Adrenal gland (tissue), 5 donors: ENCODE measurements at regions not wholly inside any gene's neighbourhood (a gene's known extent, or its start where the extent isn't known, plus 50 kb on each side); places are given as distances from the start of the nearest gene placed in this dataset.

ENCODE experiments used
- CTCF ChIP-seq, 6 experiments: fragments of 450-650 bp in 4 of 6; fragments of 200-600 bp in 2 of 6; sonication (generic) in 1 of 6; IDR thresholded peaks; 1 replicate in 5 of 6; 2 replicates in 1 of 6; pipeline versions ENCODE4 v1.5.1 to v1.8.0; 2016 to 2021; ENCODE audit warnings: antibody characterized with exemption in 6 of 6, mild to moderate bottlenecking in 2 of 6, moderate library complexity in 1 of 6
- POLR2A ChIP-seq, 2 donors: fragments of 450-650 bp; IDR thresholded peaks; one replicate each; pipeline ENCODE4 v1.6.1; 2017; ENCODE audit warnings: antibody characterized with exemption in 2 of 2, mild to moderate bottlenecking in 2 of 2, moderate library complexity in 1 of 2
- donor health status: DM: no; HTN: no; CAD: no.

- TF ChIP-seq POLR2A (IDR thresholded peaks at IDR 0.05) (no peak), CTCF (IDR thresholded peaks at IDR 0.05) (no peak)
Observed at GRCh38 chr15:69704700-69705099, 252.1 kb downstream of the RPLP1 start.
